Muscle of arm (tissue), 1 donor: ENCODE measurements at regions not wholly inside any gene's neighbourhood (a gene's known extent, or its start where the extent isn't known, plus 50 kb on each side); places are given as distances from the start of the nearest gene placed in this dataset.

Source experiments
- DNase-seq: peaks from one replicate; pipeline ENCODE4 v3.0.0-alpha.2; 2013

DNA sequence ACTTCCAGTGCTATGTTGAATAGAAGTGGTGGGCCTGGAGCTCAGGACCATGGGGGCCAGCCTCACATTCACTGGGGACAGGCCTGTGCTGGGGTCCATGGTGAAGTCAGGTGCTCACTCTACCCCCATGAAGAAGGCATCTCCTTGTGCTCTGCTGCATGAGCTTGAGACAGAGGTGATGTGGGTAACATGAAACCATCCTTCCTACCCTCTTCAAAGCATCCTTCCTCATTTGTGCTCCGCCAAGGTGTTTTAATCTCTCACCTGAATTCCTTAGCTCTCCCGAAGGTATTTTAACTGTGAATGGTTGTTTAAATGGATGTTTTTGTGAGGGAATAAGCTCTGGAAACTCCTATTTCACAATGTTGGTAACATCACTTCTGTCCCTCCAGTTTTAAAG, 209.6 kb upstream of the PCSK2 start:
- DNase-seq, result no peak

DNA sequence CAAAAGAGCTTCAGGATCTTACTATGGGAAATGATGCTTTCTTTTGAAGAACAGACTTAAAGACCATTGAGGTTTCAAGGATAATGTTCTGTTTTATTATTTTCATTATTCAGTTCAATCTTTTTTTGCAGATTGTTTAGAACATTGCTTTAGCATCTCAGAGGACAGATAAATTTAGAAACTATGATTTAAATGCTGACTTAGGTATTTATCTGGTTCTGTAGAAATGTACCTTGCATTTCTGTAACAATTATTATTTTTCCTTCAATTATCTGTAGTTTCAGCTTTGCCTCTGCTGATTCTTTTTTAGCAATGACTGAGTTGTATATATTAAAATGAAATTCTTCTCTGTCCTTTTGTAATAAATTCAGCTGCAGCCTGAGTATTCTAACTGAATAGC, 205.4 kb upstream of the PCSK2 start:
- DNase-seq, result no peak

DNA sequence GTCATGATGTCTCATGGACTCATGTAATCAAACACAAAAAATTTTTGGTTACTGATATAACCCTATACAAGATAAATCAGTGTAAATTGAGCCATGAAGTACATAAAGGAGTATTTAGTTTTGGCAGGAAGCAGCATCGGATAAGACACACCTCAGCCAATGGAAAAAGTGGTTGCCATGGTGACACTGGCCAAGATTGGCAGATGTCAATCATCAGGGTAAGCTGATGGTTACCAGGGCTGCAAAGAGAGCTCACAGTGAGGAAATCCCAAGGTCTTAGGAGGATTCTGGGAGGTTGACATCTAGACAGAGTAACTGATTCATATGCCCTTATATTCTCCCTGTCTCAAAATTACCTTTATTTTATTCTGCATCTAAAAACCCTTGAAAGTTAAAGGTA, 203.8 kb upstream of the PCSK2 start:
- no peak for DNase-seq

DNA sequence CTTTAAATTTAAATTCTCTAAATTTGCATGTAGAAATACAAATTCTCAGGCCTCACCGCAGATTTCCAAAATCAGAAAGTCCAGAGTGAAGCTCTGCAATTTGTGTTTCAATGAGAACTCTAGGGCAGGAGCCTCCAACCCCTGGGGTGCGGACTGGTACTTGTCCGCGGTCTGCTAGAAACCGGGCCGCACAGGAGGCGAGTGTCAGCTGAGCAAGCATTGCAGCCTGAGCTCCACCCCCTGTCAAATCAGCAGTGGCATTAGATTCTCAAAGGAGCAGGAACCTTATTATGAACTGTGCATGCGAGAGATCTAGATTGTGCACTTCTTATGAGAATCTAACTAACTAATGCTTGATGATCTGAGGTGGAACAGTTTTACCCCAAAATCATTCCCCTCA, 203.0 kb upstream of the PCSK2 start:
- DNase-seq, result no peak

DNA sequence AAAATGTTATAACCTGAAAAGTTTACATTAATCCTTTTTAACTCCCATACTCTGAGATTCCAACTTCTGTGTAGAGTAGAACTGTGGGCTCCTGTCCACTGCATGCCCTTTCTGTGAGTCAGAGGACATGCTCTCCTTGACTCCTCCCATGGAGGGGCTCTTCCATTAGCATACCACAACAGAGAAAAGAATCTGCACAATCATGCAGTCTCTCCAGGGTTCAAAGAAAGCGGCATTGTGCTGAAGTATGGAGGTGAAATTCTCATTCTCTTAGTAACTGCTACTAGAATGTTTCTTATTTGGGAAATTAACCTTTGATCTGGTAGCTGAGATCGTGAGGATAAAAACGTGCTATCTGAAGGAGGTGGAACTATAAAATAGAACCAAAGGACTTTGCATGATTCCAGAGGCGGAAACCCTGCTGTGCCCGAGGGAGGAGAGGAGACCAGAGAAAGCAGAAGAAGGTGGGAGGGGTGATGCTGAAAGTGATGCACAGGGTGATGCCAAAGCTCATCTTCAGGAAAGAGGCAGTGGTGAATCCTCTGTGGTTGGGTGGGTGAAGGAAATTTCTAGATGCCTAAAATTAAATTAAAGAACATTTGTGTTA, 202.2 kb upstream of the PCSK2 start:
- DNase-seq, result no peak

DNA sequence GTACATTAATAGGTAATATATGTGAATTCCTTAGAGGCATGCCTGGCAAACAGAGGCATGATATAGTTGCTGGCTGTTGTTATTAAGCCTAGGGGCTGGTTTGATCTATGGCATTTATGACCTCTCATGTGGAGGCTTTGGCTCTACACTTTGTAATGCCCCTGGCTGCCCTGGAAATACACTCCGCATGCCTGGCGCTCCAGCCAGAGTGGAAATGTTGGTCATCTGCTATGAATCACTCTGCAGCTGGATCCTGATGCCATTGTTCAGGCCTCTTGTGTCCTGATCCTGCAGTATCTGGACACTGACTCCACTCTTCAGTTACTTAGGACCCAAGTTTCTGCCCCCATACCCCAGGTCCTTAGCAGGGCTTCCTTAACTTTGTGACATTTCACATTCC, 200.5 kb upstream of the PCSK2 start:
- DNase-seq, result no peak

DNA sequence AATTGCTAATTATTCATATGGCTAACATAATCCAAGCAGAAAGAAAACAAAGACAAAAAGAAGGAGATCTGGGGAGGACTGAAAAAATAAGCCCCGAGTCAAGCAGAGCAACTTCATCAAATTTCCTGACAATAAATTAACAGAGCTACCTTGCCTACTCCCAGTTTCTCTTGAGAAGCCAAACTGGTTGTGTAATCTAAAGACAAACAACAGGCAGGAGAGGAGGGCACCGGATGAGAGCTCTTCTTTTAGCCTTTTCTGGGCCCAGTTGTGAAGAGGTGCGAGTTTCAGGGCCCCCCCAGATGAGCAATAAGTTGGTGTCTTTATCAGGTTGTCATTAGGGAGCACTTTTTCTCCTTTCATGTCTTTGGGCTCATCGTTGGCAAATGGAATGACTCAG, 197.1 kb upstream of the PCSK2 start:
- no peak for DNase-seq

DNA sequence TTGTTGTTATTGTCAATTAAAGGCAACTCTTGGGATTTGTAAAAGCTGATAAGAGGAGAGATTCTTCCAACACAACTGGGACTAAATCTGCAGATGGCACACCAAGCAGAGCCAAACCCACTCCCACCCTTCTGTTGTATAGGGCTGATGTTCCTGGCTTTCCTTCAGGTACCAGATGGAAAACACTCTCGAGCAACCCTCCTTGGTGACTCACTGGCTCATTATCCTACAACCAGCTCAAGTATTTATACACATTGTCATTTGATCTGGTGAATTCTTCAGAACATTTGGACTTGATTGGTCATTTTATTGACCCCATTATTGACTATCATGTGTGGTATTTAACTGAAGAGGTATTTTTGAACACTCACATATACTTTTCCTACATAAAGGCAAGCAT, 190.3 kb upstream of the PCSK2 start:
- no peak for DNase-seq

DNA sequence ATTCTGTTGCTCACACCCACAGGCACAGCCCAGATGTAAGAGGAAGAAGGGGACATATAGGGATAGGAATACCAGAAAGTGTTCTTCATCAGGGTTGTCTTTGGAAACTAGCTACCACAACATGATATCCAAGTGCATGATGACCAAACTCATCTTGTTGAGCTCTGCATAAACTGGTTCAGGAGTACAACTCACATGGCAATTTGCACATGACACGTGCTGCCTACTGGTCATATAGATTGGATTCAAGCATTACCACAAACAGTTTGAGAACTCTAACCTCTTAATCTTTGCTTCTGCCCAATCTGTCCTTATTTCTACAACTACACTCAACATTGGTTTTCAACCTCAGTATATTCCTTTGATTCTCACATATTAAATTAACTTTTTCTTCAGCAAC, 184.7 kb upstream of the PCSK2 start:
- no peak for DNase-seq

DNA sequence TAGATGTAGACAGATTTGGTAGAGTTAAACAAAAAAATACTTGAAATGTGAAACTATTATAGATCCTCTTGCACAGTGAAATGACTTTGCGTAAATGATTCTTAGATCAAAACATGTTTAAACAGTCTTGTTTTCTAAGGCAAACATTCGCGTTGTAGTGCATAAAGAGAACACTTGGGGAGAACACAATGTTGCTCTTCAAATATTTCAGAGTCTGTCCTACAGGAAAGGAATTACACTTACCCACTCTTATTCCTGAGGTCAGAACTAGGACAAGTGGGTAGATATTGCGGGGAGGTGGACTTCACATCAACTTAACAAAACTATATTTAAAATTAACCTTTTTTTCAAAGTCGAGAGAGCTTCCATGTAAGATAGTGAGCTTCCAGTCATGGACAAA, 183.5 kb upstream of the PCSK2 start:
- DNase-seq, result no peak

DNA sequence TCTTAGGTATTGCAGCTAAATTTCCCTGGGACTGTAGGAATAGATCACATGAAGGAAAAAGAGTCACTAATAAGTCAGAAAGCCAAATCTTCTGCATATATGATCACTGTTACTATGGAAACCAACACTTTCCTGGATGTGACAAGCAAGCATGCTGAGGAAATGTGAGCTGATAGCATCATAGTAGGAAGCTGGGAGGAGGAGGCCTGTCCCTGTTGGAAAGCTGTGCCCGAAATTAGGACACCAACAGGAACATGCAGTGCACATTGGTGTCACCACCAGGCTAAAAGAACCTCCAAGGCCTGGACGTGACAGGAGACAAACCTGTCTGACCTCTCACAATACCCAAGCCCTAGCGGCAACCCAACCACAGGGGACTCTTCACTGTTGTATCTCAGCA, 181.9 kb upstream of the PCSK2 start:
- no peak for DNase-seq

DNA sequence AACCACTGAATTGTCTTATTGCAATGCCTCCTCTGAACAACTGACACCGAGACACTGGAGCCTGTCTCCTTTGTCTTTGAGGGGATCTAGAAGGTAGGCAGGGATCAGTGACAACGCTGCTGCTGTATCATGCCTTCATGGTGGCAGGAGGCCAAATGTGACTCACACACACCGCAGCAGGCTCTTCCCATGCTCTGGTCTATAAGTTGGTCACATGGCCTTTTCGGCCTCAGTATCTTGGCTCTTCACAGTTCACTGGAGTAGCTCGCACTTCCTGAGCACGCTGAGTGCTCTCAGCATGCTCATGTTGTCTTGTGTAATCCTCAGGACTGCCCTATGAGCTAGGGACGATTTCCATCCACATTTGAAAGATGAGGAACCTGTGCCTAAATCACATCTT, 167.4 kb upstream of the PCSK2 start:
- DNase-seq, result no peak

DNA sequence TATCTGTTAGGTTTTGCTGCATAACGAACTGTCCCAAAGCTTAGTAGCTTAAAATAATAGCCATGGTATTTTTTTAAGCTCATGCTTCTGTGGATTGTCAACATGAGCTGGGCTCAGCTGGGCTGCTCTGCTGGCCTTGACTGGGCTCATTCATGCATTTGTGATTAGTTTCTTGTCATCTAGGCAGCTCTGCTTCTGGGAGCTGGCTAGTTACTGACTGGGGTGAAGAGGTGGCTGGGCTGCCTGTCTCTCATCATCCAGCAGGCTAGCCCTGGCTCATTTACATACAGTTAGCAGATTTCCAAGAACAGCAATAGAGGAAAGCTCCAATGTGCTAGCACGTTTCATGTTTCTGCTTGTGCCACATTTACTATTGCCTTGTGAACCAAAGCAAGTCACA, 165.1 kb upstream of the PCSK2 start:
- no peak for DNase-seq

DNA sequence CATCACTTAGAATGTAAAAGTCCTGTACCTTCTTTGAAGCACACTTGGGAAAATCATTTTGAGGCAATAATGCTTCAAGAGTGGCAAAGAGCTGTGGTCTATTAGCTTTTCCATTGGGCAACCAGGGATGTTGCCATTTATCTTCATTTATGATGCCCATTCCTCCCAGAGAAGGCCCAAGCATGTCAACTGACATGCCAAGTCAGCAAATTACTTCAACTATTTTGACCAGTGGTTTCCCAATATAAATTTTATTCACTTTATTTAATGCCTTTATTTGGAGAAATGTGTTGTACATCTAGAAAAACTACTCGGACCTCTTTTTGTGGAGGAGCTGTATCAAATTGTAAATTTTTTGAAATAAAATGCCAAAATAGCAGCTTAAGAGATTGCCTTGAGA, 164.1 kb upstream of the PCSK2 start:
- DNase-seq, result no peak

DNA sequence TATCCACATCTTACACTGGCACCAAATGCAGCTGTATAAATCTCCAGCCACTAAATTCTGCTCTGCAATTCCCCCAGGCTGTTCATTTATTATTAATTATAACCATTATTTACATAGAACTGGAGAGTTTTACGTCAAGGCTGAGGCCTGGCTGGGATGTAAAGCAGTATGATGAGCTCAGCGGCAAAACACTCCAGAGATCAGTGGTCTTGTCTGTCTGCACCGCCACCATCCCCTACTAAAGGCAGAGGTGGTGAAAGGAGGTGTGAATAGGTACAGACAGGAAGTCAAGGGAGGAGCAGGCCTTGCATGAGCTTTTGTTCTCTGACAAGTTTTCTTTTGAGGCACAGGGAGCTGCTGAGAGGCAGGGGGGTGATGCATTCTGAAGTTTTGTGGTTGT, 159.9 kb upstream of the PCSK2 start:
- DNase-seq, result no peak

DNA sequence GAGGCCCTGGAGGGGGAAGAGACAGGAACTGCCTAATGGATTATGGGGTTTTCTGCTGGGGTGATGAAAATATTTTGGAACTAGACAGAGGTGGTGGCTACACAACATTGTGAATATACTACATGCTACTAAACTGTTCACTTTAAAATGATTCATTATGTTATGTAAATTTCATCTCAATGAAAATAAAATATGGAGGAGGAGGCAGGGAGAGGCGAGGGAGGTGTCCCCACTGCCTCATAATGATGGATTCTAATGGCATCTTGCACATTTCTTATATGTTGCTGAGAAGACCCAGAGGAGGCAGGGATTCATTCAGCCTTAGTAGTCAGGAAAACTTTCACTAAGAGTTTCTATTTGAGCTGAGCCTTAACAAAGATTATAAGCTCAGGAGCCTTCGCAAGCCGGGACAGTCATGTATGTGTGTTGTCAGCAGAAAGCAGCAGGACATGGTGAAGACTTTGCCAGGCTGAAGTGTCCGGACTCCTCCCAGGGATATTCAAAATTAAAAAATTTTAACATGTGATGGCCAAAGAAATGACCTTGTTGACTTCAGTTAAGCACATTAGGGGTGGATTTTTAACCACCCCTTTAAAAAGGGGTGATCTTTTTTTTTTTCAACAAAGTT, 158.6 kb upstream of the PCSK2 start:
- no peak for DNase-seq

DNA sequence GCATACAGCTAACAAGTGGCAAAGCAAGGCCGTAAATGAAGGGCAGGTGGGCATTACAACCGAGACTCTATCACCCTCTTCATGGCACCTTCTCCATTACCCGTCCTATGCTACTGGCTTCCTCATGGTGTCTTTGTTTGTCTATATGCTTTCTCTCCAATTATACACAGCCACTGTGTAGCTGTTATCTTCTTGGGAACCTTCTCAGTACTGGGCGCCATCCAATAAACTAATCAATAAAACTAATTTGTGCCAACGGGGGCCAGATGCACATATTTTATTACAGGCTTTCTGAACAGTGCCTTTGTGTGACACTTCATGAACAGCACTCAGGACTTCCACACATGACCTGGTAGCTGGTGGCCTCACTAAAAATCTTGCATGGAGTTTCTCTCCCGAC, 149.8 kb upstream of the PCSK2 start:
- no peak for DNase-seq

DNA sequence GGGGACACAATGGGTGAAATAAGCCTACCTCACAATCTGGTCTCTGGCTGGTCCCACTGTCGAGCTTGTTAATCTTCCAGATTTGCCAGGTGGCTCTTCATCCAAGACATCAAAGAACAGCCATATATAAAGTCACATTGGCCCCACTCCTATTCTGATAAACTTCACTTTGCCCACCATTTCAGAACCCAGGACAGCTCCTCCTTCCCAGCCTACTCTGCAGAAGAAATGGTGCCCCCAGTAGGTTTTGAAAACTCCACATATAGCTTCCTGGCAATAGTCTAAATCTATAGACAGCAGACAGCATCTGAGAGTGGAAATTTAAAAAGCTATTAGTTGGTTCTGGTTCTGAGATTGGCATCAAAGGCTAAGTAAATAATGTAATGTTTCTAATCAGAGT, 143.1 kb upstream of the PCSK2 start:
- DNase-seq, result no peak

DNA sequence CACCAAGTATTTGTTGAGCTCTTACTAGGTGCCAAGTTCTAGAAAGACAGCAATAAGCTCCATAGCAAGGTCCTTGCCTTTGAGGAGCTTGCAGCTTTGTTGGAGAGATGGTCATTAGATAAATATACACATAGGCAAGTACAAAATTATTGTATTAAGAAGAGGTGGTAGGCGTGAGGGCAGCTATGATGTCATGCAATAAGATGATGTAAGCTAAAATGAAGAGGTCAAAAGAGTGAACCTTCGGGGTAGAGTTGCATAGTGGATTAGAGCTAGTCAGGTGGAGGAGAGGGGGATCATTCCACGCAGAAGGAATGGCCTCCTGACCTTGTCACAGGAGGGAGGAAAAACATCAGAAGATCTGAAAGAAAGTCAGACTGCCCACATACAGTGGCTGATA, 141.9 kb upstream of the PCSK2 start:
- DNase-seq, result no peak

DNA sequence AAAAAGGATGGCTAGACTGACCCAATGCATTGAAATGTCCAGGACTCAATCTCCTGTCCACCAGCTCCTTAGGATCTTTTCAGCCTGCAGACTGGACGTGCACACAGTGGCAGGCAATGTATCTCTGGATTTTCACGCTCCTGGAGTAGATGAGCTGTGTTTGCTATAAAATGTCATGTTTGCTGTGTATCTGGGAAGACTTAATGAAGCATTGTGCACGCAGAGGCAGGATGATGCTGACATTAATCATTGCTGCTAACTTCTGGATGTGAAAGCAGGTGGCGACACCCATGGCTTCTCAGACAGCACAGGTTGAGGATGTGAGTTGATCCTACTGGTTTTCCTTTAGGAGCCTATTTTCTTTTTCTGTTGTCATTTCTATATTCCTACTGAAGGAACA, 133.1 kb upstream of the PCSK2 start:
- no peak for DNase-seq

DNA sequence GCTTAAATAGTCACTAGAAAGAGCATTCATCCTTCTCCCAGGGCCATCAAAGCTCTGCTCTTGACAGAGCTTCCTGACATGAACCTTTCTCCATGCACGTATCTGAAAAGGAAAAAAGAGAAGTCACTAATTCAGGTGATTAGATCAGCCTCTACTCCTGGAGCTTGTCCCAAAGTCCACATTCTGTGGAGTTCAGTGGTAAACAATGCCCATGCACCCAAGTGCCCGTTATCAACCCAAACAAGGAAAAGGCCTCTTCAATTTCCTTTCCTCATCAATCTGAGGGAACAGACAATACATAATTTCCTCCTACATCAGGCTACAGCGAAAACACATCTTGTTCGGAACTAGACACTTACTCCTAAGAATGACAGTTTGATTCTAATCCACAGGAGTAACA, 129.2 kb upstream of the PCSK2 start:
- DNase-seq, result no peak

DNA sequence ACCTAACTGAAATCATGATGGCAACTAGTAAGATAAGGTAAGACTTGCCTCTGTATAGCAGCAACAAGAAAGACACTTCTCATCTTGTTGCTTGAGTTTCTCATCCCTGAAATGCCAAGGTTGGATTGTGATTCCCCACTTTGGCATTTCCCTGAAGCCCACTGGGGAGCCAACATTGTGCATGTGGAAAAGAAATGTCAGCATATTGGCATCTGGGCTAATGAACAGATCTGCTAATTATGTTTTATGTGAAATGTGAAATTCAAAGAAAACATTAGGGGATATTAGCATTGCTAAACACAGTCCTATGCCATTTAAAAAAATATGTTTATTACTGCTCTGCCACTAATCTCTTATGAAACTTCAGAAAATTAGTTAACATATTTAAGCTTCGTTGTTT, 126.3 kb upstream of the PCSK2 start:
- DNase-seq, result no peak

DNA sequence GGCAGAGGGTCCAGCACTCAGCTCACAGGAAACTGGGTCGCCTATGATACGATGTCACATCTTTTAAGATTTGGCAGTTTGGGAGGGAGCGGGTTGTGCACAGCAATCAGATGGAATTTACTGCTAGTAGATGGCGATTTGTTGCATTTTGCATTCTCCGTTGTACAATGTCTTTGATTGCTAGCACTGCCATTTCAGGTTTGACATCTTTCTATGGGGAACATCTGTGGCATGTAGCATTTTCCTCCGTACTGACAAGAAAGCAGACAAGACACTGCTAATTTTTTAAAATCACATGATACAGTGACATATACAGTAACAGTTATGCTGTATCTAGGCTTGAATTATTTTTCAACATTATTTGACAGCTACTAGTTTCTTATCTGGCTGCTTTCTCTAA, 119.7 kb upstream of the PCSK2 start:
- DNase-seq, result no peak

DNA sequence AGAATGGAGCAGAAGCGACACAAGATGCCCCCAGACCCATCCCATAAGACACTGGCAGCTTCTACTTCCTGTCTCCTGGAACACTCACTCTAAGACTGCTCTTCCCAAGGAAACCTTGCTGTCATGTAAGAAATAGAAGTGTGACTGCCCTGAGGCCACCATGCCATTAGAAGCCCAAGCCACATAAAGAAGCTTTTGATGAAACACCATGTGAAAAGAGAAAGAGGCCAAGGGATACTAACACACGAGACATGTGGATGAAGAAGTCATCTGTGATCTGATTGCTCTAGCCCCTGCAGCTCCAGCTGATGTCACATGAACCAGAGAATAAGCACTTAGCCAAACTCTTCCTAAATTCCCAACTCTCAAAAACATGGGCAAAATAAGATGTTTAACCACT, 117.9 kb upstream of the PCSK2 start:
- DNase-seq, result no peak

DNA sequence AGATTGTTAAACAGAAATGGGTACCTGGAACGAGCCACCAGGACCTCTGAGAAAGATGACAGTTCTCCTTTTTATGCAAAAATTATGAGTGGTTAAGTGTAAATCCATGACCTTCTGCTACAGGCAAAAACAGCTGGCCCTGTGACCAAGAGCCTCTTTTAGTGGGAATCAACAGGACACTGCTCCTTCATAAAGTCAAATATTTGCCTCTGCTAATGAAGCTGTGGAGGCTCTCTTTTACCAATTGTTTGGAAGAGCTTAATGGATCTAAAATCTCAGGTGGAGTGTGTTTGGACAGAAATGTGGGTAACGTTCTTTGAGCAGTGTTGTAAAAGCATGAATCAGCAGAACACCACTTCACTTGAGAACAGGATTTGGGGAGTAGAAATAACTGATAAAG, 117.5 kb upstream of the PCSK2 start:
- no peak for DNase-seq
